ENCODE measurements at regions not wholly inside any gene's neighbourhood (a gene's known extent, or its start where the extent isn't known, plus 50 kb on each side); places are given as distances from the start of the nearest gene placed in this dataset.

DNA sequence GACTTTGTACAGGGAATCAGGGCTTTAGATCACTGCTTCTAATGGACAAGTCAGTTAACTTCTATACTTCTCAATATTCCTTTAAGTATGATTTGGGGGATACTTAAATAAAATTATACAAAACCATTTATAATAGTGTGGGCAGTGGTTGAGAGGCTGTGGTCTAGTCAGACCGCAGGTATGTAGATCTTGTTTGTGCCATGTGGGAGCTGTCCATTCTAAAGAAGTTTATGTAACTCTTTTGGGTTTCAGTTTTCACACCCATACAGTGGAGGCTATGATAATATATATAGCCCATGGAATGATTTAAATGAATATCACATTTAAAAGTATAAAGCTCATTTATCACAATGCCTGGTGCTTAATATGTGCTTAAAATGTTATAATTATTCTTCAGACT lies 654.3 kb upstream of the KIF2B start:
- Histone ChIP-seq H3K36me3 (replicated peaks) (no peaks in the 10 kb centered on the region), H3K27me3 (replicated peaks) (no peaks in the 10 kb centered on the region), H3K27ac (no peak overlapping the region), H3K4me3 (ENCODE audit: low read depth, low read length) (no peak overlapping the region)
- in situ Hi-C loops (cut with HindIII; ENCODE audit: low pct_ligation_motif_present, low sequenced_read_pairs): no loop called here
- no peak for TF ChIP-seq CTCF (IDR thresholded peaks at IDR 0.05; ENCODE audit: low read depth, low read length, missing control alignments)
- no peak for DNase-seq

DNA sequence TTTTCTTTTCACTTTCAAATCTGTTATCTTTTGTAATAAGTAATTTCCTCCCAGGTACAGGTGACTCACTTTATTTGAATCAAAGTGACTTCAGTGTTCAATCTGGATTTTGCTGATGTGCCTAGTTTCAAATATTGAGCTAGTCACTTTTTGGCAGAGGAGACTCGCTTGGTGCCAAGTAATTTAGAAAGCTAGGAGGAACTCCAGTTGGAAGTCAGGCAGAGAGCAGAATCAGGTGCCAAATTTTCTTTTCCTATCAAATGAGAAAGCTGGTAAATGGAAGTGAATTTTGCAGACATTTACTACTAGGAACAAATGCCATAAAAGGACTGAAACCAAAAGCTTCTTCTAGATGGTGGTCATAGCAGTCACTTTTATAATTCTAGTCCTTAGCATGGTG lies 656.0 kb upstream of the KIF2B start:
- no peak for TF ChIP-seq CTCF (IDR thresholded peaks at IDR 0.05; ENCODE audit: low read depth, low read length, missing control alignments)
- Histone ChIP-seq H3K36me3 (replicated peaks) (no peaks in the 10 kb centered on the region), H3K27me3 (replicated peaks) (no peaks in the 10 kb centered on the region), H3K27ac (no peak overlapping the region), H3K4me3 (ENCODE audit: low read depth, low read length) (no peak overlapping the region)
- in situ Hi-C loops (cut with HindIII; ENCODE audit: low pct_ligation_motif_present, low sequenced_read_pairs): no loop called here
- no peak for DNase-seq

DNA sequence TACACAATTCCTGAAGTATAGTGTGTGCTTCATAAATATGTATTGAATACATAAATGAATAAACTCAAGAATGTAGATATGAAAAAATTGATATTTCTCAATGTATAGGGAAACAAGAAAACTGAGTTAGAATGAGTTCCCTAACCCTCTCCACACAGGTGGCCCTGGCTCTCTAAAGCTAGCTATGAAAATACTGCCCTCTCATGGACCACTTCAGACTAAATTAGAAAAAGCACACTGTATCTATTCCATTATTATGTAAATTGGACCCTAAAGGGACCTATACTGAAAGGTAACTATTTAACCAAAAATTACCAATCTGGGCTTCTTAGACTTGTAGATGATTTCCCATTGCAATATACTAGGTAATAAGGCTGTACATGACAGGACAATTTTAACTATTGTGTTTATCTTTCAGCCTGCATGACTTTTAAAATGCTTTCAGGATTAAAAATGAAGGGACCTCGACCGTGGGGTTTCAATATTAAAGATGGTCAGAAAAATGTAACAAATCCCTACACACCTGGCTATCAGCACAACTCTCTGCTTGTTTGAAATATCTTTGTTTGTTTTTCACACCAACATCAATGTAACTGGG lies 672.5 kb upstream of the KIF2B start:
- Histone ChIP-seq H3K27ac (no peak overlapping the region), H3K36me3 (replicated peaks) (no peaks in the 10 kb centered on the region), H3K4me3 (ENCODE audit: low read depth, low read length) (no peak overlapping the region), H3K27me3 (replicated peaks) (no peaks in the 10 kb centered on the region)
- DNase-seq: no peak
- TF ChIP-seq CTCF (IDR thresholded peaks at IDR 0.05; ENCODE audit: low read depth, low read length, missing control alignments): peak; percentile 4
- in situ Hi-C loops (cut with HindIII; ENCODE audit: low pct_ligation_motif_present, low sequenced_read_pairs): no loop called here

DNA sequence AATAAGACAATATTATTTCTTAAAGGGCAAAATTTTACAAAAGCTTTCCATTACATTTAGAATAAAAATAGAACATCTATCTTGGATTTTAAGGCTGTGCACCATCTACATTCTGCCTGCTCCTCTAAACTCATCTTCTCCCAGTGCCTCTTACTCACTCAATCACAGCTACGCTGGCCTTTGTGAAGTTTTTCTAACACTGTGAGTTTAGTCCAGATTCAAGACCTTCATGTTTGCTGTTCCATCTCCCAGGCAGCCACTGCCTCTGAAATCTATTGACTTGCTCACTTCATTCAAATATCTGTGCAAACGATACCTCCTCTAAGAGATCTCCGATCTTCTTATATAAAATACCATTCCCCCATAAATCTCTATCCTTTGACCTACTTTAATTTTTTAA lies 673.4 kb upstream of the KIF2B start:
- Histone ChIP-seq H3K4me3 (ENCODE audit: low read depth, low read length) (no peak overlapping the region), H3K27ac (no peak overlapping the region), H3K27me3 (replicated peaks) (no peaks in the 10 kb centered on the region), H3K36me3 (replicated peaks) (no peaks in the 10 kb centered on the region)
- TF ChIP-seq CTCF (IDR thresholded peaks at IDR 0.05; ENCODE audit: low read depth, low read length, missing control alignments): no peak
- DNase-seq: no peak
- in situ Hi-C loops (cut with HindIII; ENCODE audit: low pct_ligation_motif_present, low sequenced_read_pairs): no loop called here

DNA sequence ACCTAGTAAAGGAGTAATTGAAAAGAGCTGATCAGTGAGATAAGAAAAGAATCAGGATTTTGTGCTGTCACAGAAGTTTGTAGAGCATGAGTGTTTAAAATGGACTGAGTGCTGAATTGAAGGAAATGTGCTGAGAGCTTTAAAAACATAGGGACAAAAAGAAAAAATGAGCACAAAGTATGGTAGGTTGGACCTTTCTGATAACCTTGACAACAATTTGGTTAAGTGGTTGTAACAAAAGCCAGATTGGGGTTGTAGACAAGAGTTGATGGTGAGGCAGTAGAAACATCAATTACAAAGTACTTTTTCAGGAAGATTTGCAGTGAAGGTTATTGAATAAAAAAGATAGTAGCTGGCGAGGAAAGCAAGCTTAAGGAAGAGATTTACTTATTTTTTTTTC lies 674.7 kb upstream of the KIF2B start:
- no peak overlapping the region for H3K4me3 ChIP-seq (ENCODE audit: low read depth, low read length)
- no peaks in the 10 kb centered on the region for H3K36me3 ChIP-seq (replicated peaks)
- DNase-seq: no peak
- in situ Hi-C loops (cut with HindIII; ENCODE audit: low pct_ligation_motif_present, low sequenced_read_pairs): no loop called here
- no peak overlapping the region for H3K27ac ChIP-seq
- TF ChIP-seq CTCF (IDR thresholded peaks at IDR 0.05; ENCODE audit: low read depth, low read length, missing control alignments): no peak
- no peaks in the 10 kb centered on the region for H3K27me3 ChIP-seq (replicated peaks)

- no peak overlapping the region for H3K4me3 ChIP-seq (ENCODE audit: low read depth, low read length)
- no peak for TF ChIP-seq CTCF (IDR thresholded peaks at IDR 0.05; ENCODE audit: low read depth, low read length, missing control alignments)
- no peaks in the 10 kb centered on the region for H3K27me3 ChIP-seq (replicated peaks)
- no peaks in the 10 kb centered on the region for H3K36me3 ChIP-seq (replicated peaks)
- DNase-seq: no peak
- no peak overlapping the region for H3K27ac ChIP-seq
- in situ Hi-C loops (cut with HindIII; ENCODE audit: low pct_ligation_motif_present, low sequenced_read_pairs): no loop called here
Measured at GRCh38 chr17:53142890-53143289, 679.8 kb upstream of the KIF2B start.
